HG02884 (cell line): ENCODE measurements at regions not wholly inside any gene's neighbourhood (a gene's known extent, or its start where the extent isn't known, plus 50 kb on each side); places are given as distances from the start of the nearest gene placed in this dataset.
"Not testable (repeated sequence)": the region's sequence is repeated elsewhere in the genome, so short reads cannot be mapped to it uniquely, and the experiment has no call there.

Experiments
- ATAC-seq: cut with Tn5 transposase; IDR thresholded peaks from one replicate; pipeline ENCODE4 v1.9.1; 2021; ENCODE audit warnings: mild to moderate bottlenecking, moderate library complexity; ENCODE audit not compliant: unreplicated experiment

GRCh38 chr21:10363321-10363720 is 158.1 kb upstream of the TPTE start:
- not testable (repeated sequence) for ATAC-seq

GRCh38 chr21:10366210-10366609 is 155.2 kb upstream of the TPTE start:
- ATAC-seq: not testable (repeated sequence)

GRCh38 chr21:10367586-10367985 is 153.8 kb upstream of the TPTE start:
- not testable (repeated sequence) for ATAC-seq

- not testable (repeated sequence) for ATAC-seq
Observed at GRCh38 chr21:10368323-10368798, 153.0 kb upstream of the TPTE start.

GRCh38 chr21:10369289-10369688 is 152.1 kb upstream of the TPTE start:
- ATAC-seq: not testable (repeated sequence)

GRCh38 chr21:10377758-10378157 is 143.6 kb upstream of the TPTE start:
- ATAC-seq: not testable (repeated sequence)

GRCh38 chr21:10379816-10380215 is 141.6 kb upstream of the TPTE start:
- not testable (repeated sequence) for ATAC-seq

- ATAC-seq: not testable (repeated sequence)
Observed at GRCh38 chr21:10381687-10382060, 139.7 kb upstream of the TPTE start.

- not testable (repeated sequence) for ATAC-seq
Observed at GRCh38 chr21:10382135-10382534, 139.2 kb upstream of the TPTE start.

GRCh38 chr21:10382580-10382979 is 138.8 kb upstream of the TPTE start:
- not testable (repeated sequence) for ATAC-seq

- ATAC-seq: not testable (repeated sequence)
Observed at GRCh38 chr21:10383571-10383970, 137.8 kb upstream of the TPTE start.

GRCh38 chr21:10384304-10384861 is 137.0 kb upstream of the TPTE start:
- ATAC-seq: not testable (repeated sequence)

GRCh38 chr21:10385202-10385601 is 136.2 kb upstream of the TPTE start:
- not testable (repeated sequence) for ATAC-seq

GRCh38 chr21:10385898-10386527 is 135.4 kb upstream of the TPTE start:
- not testable (repeated sequence) for ATAC-seq

- not testable (repeated sequence) for ATAC-seq
Observed at GRCh38 chr21:10387692-10388450, 133.5 kb upstream of the TPTE start.

GRCh38 chr21:10388625-10389024 is 132.8 kb upstream of the TPTE start:
- not testable (repeated sequence) for ATAC-seq

GRCh38 chr21:10392301-10392700 is 129.1 kb upstream of the TPTE start:
- not testable (repeated sequence) for ATAC-seq

- not testable (repeated sequence) for ATAC-seq
Observed at GRCh38 chr21:10395963-10396362, 125.4 kb upstream of the TPTE start.

- ATAC-seq: not testable (repeated sequence)
Observed at GRCh38 chr21:10397495-10397915, 123.9 kb upstream of the TPTE start.

GRCh38 chr21:10398692-10399489 is 122.5 kb upstream of the TPTE start:
- not testable (repeated sequence) for ATAC-seq
